Fibroblast of peridontal ligament (primary cell): ENCODE measurements at regions not wholly inside any gene's neighbourhood (a gene's known extent, or its start where the extent isn't known, plus 50 kb on each side); places are given as distances from the start of the nearest gene placed in this dataset.

Experiments used
- DNase-seq: peaks from one replicate; pipeline ENCODE4 v3.0.0-alpha.2; 2010; ENCODE audit errors: extremely low read depth

GRCh38 chr5:174234388-174234787, 188.9 kb downstream of the NSG2 start:
- DNase-seq = no peak

- DNase-seq = no peak
Measured at GRCh38 chr5:174235221-174236011, 189.9 kb downstream of the NSG2 start.

GRCh38 chr5:174236070-174236469, 190.6 kb downstream of the NSG2 start:
- no peak for DNase-seq

- DNase-seq = no peak
Measured at GRCh38 chr5:174239718-174240117, 194.2 kb downstream of the NSG2 start.

- DNase-seq = no peak
Measured at GRCh38 chr5:174242573-174242972, 197.1 kb downstream of the NSG2 start.

GRCh38 chr5:174243904-174244303, 198.4 kb downstream of the NSG2 start:
- DNase-seq = no peak

- DNase-seq = no peak
Measured at GRCh38 chr5:174245516-174246075, 200.1 kb downstream of the NSG2 start.

GRCh38 chr5:174246743-174247142, 201.2 kb downstream of the NSG2 start:
- DNase-seq = no peak

GRCh38 chr5:174247301-174247700, 201.8 kb downstream of the NSG2 start:
- no peak for DNase-seq

- DNase-seq = no peak
Measured at GRCh38 chr5:174251305-174252000, 205.9 kb downstream of the NSG2 start.

- DNase-seq = no peak
Measured at GRCh38 chr5:174252121-174252520, 206.6 kb downstream of the NSG2 start.

- no peak for DNase-seq
Measured at GRCh38 chr5:174259696-174260420, 214.4 kb downstream of the NSG2 start.

GRCh38 chr5:174271316-174271715, 225.8 kb downstream of the NSG2 start:
- DNase-seq = no peak

GRCh38 chr5:174272671-174273070, 227.2 kb downstream of the NSG2 start:
- no peak for DNase-seq

- DNase-seq = no peak
Measured at GRCh38 chr5:174273325-174273724, 227.8 kb downstream of the NSG2 start.

- no peak for DNase-seq
Measured at GRCh38 chr5:174275959-174276358, 230.5 kb downstream of the NSG2 start.

- no peak for DNase-seq
Measured at GRCh38 chr5:174281089-174281760, 235.7 kb downstream of the NSG2 start.

- DNase-seq = no peak
Measured at GRCh38 chr5:174281855-174282254, 236.3 kb downstream of the NSG2 start.

GRCh38 chr5:174282391-174282790, 236.9 kb downstream of the NSG2 start:
- no peak for DNase-seq

- DNase-seq = no peak
Measured at GRCh38 chr5:174283211-174284005, 237.9 kb downstream of the NSG2 start.

- no peak for DNase-seq
Measured at GRCh38 chr5:174284873-174285272, 239.4 kb downstream of the NSG2 start.
